SIG-M5 treated with dmso at 0.1 percent for 504 hours (cell line): ENCODE measurements at regions not wholly inside any gene's neighbourhood (a gene's known extent, or its start where the extent isn't known, plus 50 kb on each side); places are given as distances from the start of the nearest gene placed in this dataset.

Experiments
- DNase-seq: peaks from one replicate; lab custom pipeline; 2025; ENCODE audit not compliant: unreplicated experiment; lab: John Stamatoyannopoulos, UW

- no peak for DNase-seq
These were observed 94.8 kb downstream of the MIS18A start for GRCh38 chr21:32184065-32184464.

GRCh38 chr21:32183396-32183795, 95.5 kb downstream of the MIS18A start:
- DNase-seq, result no peak

DNA sequence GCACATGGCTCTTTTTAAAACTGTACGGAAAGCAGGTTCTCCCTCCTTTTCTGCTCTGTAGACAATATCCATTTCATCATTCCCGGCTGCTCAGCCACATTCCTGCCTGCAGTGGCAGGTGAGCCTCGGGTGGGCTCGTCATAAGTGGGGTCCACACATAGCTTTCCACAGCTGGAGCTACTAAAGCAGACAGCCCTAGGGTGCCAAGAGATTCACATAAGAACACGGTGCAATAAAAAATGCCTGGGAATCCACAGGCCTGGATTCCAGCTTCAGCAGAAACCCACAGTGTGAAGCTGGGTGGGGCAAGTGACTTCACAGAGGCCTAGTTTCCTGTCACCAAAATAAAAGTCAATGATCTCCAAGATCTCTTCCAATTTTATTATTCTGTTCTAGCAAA, 96.4 kb downstream of the MIS18A start:
- no peak for DNase-seq

DNA sequence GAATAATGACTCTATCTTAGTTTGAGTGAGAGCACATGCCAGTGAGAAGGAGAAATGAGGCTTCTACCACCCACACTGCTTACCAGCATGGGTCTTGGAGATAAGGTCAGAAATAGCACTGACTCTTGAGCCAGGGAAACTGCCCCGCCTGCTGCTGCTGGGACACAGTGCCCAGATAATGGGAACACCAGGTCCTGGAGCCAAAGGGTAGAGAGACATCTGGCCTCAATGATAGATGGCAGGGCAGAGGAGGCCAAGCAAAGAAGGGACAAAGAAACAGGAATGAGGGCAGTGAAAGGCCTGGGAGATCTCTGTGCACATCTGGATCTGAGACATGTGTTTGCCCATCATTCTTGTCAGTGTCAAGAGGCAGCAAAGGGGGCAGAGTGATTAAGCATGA, 97.4 kb downstream of the MIS18A start:
- DNase-seq, result no peak

GRCh38 chr21:32174819-32175218, 104.0 kb downstream of the MIS18A start:
- DNase-seq, result peak; percentile 17

GRCh38 chr21:32173121-32173724, 105.6 kb downstream of the MIS18A start:
- no peak for DNase-seq

DNA sequence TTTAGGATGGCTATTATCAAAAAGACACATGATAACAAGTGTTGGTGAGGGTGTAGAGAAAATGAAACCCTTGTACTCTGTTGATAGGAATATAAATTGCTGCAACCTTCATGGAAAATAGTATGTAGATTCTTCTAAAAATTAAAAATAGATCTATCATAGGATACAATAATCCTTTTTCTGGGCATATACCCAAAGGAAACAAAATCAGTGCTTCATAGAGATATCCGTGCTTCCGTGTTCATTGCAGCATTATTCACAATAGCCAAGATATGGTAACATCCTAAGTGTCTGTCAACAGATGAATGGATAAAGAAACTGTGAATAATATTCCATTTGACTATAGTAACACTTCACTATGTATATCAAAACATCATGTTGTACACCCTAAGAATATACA, 106.7 kb downstream of the MIS18A start:
- DNase-seq, result no peak

DNA sequence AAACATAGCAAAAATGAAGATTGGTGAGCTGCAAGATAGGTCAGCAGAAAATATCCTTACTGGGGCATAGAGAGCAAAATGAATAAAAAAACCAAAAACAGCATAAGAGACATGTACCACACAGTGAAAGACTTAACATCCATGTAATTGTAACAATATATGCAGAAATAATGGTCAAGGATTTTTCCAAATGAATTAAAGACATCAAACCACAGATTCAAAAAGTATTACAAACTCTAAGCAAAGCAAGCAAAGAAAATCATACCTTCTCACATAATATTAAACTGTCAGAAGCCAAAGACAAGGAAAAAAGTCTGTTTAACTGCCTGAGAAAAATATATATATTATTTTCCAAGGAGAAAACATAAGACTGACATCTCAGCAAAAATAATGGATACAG, 111.3 kb downstream of the MIS18A start:
- no peak for DNase-seq

DNA sequence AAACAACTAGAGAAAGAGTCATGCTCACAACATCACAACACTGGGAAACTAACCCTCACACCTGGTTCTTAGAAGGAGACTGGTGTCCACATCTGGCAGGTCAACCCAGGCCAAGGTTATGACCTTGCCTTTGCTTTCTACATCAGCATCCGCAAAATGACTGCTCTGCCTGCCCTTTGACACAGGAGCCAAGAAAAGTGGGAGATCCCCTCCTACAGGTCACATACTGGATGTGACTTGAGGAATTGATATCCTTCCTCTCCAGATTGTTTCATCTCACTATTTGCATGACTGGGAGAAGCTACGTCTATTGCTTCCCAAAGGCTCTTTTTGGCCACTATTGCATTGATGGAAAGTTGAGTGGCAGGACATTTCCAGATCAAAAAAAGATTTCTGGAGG, 115.5 kb downstream of the MIS18A start:
- DNase-seq, result no peak

GRCh38 chr21:32162727-32163320, 116.0 kb downstream of the MIS18A start:
- DNase-seq, result no peak

DNA sequence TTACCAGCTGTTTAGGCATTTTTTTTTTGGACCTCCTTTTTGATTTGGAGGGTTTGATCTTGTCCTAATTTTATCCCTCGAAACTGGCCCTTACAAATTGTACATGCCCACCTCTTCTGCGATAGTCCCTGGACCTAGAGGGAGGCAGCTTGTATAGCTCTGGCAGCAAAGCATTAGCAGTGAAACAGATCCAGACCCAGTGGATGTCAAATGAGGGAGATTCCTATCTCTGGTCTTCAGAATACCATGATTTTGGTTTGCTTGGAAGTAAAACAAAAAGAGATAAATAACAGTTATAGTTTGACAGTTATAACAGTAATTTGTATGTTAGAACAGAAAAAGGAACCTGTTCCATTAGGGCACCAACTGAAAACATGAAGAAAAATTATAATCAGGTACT, 123.6 kb downstream of the MIS18A start:
- no peak for DNase-seq

DNA sequence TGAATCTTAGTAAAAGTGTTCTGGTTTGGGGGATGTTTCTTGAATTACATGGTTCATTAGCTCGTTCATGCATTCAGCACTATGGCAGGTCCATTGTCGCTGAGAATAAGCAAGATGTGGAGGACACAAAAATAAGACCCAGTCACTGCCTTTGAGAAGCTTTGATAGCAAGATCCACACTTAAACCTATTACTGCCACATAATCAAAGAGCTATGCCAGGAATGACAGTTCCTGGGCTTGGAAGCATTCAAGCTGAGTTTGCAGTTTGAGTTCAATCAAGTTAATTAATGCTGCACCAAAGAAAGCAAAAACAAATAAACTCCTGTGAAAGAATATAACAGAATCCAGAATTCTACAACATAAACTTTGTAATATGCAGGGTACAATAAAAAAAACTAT, 131.8 kb downstream of the MIS18A start:
- no peak for DNase-seq

DNA sequence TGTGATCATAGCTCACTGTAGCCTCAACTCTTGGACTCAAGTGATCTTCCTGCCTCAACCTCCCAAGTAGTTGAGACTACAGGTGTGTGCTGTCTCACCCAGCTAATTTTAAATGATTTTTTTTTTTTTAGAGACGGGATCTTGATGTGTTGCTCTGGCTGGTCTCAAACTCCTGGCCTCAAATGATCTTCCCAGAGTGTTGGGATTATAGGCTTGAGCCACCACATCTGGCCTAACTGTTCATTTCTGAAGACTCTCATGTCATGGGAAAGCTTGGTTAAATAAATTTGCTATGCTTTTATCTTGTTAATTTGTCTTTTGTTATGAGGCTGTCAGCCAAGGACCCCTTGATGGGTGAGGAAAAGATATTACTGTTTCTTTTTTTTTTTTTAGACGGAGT, 134.0 kb downstream of the MIS18A start:
- no peak for DNase-seq

DNA sequence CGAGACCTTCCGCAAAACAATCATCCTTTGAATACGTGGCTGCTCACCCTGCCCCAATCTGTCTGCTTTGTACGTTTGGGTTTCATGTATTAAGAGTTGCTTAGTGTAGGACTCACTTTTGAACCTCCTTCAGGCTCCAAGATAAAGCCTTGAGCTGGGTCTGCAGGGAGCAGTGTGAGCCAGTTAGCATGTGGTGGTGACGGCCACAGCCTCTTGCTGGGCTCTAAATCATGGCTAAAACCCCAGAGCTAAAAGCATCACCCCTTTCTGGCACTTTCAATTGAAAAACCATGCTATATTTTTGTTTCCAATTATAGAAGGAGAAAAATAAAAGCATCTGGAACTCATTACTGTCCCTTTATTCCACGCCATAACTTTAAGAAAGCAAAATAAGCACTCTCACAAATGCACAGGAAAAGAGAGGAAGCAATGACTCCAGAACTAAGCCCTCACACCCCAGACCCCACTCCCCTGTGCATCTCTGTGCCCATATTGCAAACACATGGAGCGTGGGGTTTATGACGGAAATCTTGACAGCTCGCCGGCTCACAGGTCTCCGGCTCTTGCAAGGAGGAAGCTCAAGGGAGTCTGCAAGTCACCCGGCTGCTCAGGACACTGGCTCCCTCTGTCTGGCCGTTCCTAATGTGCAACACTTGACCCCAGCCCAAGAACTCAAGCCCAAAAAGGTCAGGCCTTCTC, 135.5 kb downstream of the MIS18A start:
- DNase-seq, result no peak

- DNase-seq, result no peak
These were observed 137.6 kb downstream of the MIS18A start for GRCh38 chr21:32141318-32141633.

DNA sequence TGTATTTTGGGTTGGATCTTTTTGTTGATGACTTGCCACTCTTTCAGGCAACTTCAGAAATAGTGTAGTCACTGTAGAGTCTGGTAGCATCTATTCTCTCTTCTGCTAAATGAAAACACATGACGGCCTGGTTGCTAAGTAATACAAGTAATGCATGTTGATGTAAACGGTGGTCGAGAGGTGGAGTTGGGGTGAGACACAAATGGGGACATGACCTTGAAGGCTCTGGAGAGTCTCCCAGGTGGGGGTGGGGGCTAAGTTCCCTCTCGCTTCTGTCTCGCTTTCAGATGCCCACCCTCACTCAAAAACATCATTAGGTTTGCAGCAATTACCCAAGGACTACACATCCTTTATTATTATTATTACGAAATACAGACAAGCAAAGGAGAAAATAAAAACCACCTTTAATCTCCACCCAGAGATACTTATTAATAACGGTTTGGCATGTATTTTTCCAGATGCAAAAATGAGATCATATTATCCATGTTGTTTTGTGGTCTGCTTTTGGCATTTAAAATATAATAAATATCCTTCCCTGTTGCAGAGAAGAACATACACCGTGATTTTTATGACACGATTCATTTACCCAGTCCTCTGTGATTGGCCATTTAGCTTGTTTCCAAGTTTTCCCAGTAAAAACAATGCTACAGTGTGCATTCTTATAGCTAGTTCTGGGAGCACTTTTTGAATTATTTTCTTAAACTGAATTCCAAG, 138.1 kb downstream of the MIS18A start:
- no peak for DNase-seq

DNA sequence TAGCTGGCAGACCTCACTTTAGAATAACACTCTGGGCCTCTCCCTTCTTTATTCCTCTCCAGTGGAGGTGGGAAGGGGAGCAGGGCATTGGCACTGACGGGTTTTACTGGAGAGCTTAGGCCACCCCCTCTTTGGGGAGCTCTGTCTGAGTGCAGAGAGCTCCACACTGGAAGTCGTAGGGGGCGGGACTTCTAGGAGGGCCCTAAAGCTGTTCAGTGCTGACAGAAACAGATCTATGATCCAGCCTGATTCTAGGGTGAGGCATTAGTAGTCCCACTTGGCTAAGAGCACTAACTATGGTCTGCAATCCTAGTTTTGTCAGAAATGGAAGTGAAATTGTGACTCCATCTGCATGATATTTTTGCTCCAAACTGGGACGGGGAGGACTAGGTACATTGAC, 138.7 kb downstream of the MIS18A start:
- no peak for DNase-seq

DNA sequence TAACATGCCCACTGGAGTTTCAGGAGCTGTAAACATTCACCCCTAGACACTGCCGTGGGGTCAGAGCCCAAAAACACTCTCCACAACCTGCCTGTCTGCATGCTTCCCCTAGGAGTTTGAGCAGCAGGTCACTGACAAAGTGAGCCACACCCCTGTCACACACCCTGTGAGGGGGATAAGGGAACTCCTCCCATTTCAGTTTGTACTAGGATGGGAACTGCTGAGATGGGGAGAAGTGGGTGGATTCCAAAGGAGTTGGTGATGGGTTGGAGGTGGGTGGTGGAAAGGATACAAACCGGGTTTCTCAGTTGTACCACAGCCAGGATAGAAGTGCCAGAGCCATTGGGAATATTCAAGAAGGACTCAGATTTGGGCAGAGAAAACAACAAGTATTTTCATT, 140.2 kb downstream of the MIS18A start:
- no peak for DNase-seq

- DNase-seq, result no peak
These were observed 140.9 kb downstream of the MIS18A start for GRCh38 chr21:32137931-32138330.

DNA sequence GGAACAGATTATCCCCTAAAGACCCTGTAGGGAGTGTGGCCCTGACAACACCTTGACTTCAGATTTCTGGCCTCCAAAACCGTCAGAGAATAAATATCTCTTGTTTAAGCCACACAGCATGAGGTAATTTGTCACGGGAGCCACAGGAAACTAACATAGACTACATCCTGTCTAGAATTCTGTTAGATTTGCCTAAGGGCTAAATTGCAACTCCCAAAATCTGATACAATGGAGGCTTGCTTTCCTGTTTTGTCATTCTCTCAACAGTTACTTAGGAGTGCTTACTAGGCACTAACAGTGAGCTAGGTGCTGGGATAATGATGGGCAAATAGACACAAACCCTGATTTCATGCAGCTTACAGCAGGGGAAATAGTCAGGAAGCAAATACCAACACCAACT, 141.6 kb downstream of the MIS18A start:
- DNase-seq, result no peak

DNA sequence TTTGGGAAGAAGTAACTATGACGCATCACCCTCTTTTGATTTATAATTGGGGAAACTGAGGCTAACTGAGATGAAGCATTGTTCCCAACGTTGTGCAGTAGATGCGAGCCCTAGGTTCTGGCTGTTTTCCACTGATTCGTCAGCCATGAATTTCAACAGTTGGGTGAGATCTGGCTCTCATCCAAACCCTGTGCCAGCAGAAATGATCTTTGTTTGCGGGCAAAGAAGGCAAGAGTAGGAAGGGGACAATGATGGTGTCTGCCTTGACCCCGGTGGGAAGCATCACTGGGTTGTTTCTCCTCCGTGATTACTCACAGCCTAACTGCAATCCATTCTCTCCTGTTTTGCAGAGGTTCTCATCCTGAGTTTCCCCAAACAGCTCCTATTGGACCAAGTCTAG, 142.3 kb downstream of the MIS18A start:
- DNase-seq, result no peak
